HEK293T (cell line): ENCODE measurements at regions not wholly inside any gene's neighbourhood (a gene's known extent, or its start where the extent isn't known, plus 50 kb on each side); places are given as distances from the start of the nearest gene placed in this dataset.

Source experiments
- CTCF ChIA-PET: fragments of 350-600 bp; formaldehyde crosslinking; extraction: SDS; loops from one replicate; lab custom pipeline; 2021; ENCODE audit warnings: antibody characterized with exemption, inconsistent platforms; lab: Yijun Ruan, JAX
- POLR2A ChIA-PET: fragments of 350-600 bp; formaldehyde crosslinking; extraction: SDS; loops from one replicate; lab custom pipeline; 2020; ENCODE audit warnings: antibody characterized with exemption, inconsistent platforms; lab: Yijun Ruan, JAX
- DNase-seq: peaks from one replicate; pipeline ENCODE4 v3.0.0; 2012; ENCODE audit warnings: mixed read lengths; ENCODE audit errors: extremely low spot score
- ARNT ChIP-seq: fragments of 450-650 bp; IDR thresholded peaks from 2 replicates; pipeline ENCODE4 v1.6.1; 2017; ENCODE audit warnings: mild to moderate bottlenecking
- BHLHE40 ChIP-seq: fragments of 450-650 bp; IDR thresholded peaks from 2 replicates; pipeline ENCODE4 v1.6.1; 2016; ENCODE audit warnings: mild to moderate bottlenecking, moderate library complexity, borderline replicate concordance
- CTBP1 ChIP-seq: fragments of 450-650 bp; IDR thresholded peaks from 2 replicates; pipeline ENCODE4 v1.6.1; 2016; ENCODE audit warnings: borderline replicate concordance
- ELF4 ChIP-seq: fragments of 450-650 bp; IDR thresholded peaks from 2 replicates; pipeline ENCODE4 v1.6.1; 2017; ENCODE audit warnings: antibody characterized with exemption
- FOXA1 ChIP-seq: fragments of 450-650 bp; IDR thresholded peaks from 2 replicates; pipeline ENCODE4 v1.6.1; 2016; ENCODE audit warnings: mild to moderate bottlenecking
- FOXK2 ChIP-seq: fragments of 450-650 bp; IDR thresholded peaks from 2 replicates; pipeline ENCODE4 v1.6.1; 2016; ENCODE audit warnings: mild to moderate bottlenecking
- FOXM1 ChIP-seq: fragments of 450-650 bp; IDR thresholded peaks from 2 replicates; pipeline ENCODE4 v1.6.1; 2017; ENCODE audit warnings: mild to moderate bottlenecking, borderline replicate concordance
- HDGF ChIP-seq: fragments of 450-650 bp; IDR thresholded peaks from 2 replicates; pipeline ENCODE4 v1.6.1; 2017; ENCODE audit warnings: antibody characterized with exemption, borderline replicate concordance
- L3MBTL2 ChIP-seq: fragments of 450-650 bp; conservative IDR thresholded peaks from 2 replicates; pipeline ENCODE4 v1.6.1; 2016; ENCODE audit warnings: mild to moderate bottlenecking
- LEF1 ChIP-seq: fragments of 450-650 bp; IDR thresholded peaks from 2 replicates; pipeline ENCODE4 v1.6.1; 2017; ENCODE audit warnings: mild to moderate bottlenecking, borderline replicate concordance
- NFRKB ChIP-seq: fragments of 450-650 bp; IDR thresholded peaks from 2 replicates; pipeline ENCODE4 v1.6.1; 2016; ENCODE audit warnings: mild to moderate bottlenecking, moderate library complexity
- PKNOX1 ChIP-seq: fragments of 450-650 bp; IDR thresholded peaks from 2 replicates; pipeline ENCODE4 v1.6.1; 2016
- SP1 ChIP-seq: fragments of 450-650 bp; IDR thresholded peaks from 2 replicates; pipeline ENCODE4 v1.6.1; 2017
- SUZ12 ChIP-seq: fragments of 450-650 bp; IDR thresholded peaks from 2 replicates; pipeline ENCODE4 v1.6.1; 2016; ENCODE audit warnings: mild to moderate bottlenecking
- TARDBP ChIP-seq: fragments of 450-650 bp; IDR thresholded peaks from 2 replicates; pipeline ENCODE4 v1.6.1; 2016
- ZNF384 ChIP-seq: fragments of 450-650 bp; IDR thresholded peaks from 2 replicates; pipeline ENCODE4 v1.6.1; 2016

- ChIA-PET CTCF (no interaction called here), POLR2A (no interaction called here)
- no peak for DNase-seq
These were observed 372.9 kb upstream of the NFIA start for GRCh38 chr1:60709426-60709825.

GRCh38 chr1:60705026-60705425 is 377.3 kb upstream of the NFIA start:
- DNase-seq = no peak
- CTCF ChIA-PET = no interaction called here
- no peak for TF ChIP-seq ARNT
- TF ChIP-seq FOXM1 = no peak
- POLR2A ChIA-PET = no interaction called here

More at GRCh38 chr1:60709426-60709825, 372.9 kb upstream of the NFIA start:
- TF ChIP-seq NFRKB (no peak), TARDBP (no peak)

- POLR2A ChIA-PET = no interaction called here
- CTCF ChIA-PET = no interaction called here
- DNase-seq = no peak
- no peak for TF ChIP-seq NFRKB
- TF ChIP-seq FOXM1 = no peak
- TF ChIP-seq HDGF = no peak
- no peak for TF ChIP-seq ZNF384
- no peak for TF ChIP-seq CTBP1
- TF ChIP-seq BHLHE40 = no peak
- TF ChIP-seq FOXA1 = no peak
- no peak for TF ChIP-seq ARNT
- TF ChIP-seq SP1 = no peak
- TF ChIP-seq TARDBP = no peak
- no peak for TF ChIP-seq LEF1
- TF ChIP-seq ELF4 = no peak
- TF ChIP-seq L3MBTL2 = no peak
- no peak for TF ChIP-seq FOXK2
- no peak for TF ChIP-seq PKNOX1
- TF ChIP-seq SUZ12 = no peak
These were observed 379.2 kb upstream of the NFIA start for GRCh38 chr1:60703155-60703554.

DNA sequence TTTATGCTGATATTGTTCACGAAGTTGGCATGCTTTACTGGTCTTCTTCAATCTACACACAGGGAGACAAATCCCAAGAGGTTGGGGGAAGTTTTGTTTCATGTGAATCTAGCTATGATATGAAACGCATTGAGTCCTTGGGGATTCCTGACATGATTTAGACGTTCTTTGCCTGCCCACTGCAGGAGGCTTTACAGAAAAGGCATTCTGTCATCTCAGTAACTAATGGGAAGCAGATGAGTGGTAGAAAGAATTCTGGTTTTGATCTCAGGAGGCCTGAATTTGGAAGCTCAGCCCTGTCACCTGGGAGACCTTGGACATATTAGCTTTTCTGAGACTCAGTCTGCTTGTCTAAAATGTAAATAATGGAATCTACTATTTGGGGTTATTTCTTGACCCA is 383.0 kb upstream of the NFIA start:
- ChIA-PET CTCF (no interaction called here), POLR2A (no interaction called here)
- no peak for DNase-seq

DNA sequence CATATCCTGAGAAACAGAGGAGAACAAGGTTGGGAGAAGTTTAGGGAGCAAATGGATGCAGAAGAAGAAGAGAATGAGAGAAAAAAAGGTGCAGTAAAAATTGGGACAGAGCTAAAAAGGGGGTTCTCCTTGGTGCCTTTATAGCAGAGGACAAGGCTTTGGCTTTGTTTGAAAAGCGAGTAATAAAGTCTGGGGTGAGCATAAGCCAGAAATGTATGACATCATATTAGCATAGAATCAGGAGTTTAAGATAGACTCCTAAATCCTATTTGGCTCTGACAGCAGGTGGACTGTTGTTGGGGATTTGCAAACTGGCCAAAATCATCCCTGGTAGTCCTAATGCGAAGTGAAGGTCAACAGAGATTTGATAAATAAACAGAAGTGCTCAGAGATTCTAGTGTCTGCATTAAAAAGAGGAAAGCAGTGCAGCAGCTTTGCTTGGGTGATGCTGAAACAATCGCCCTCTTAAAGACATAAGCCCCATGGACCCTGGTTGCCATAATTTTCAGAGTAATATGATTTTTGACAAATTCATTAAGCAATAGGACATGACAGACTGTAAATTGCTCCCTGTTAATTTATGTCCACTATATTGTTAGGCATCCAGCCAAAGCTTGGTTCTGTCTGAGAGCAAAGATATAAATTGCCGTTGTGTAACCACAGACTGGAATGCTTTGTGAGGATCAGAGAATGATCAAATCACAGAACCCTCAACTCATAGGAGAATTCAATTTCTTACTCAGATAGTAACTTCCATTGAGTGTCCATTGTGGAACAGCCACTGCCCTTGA is 385.0 kb upstream of the NFIA start:
- no peak for TF ChIP-seq ZNF384
- TF ChIP-seq FOXM1 = no peak
- no peak for TF ChIP-seq BHLHE40
- no peak for TF ChIP-seq CTBP1
- no peak for TF ChIP-seq LEF1
- no peak for TF ChIP-seq FOXK2
- TF ChIP-seq NFRKB = no peak
- no peak for TF ChIP-seq FOXA1
- no peak for TF ChIP-seq HDGF
- no peak for TF ChIP-seq TARDBP
- no peak for TF ChIP-seq L3MBTL2
- TF ChIP-seq SUZ12 = no peak
- no peak for TF ChIP-seq PKNOX1
- TF ChIP-seq ARNT = no peak
- no peak for TF ChIP-seq ELF4
- TF ChIP-seq SP1 = no peak
- ChIA-PET POLR2A (no interaction called here), CTCF (no interaction called here)
- DNase-seq = no peak

More for the DNA sequence above, 383.0 kb upstream of the NFIA start:
- TF ChIP-seq LEF1 (no peak), NFRKB (no peak)

DNA sequence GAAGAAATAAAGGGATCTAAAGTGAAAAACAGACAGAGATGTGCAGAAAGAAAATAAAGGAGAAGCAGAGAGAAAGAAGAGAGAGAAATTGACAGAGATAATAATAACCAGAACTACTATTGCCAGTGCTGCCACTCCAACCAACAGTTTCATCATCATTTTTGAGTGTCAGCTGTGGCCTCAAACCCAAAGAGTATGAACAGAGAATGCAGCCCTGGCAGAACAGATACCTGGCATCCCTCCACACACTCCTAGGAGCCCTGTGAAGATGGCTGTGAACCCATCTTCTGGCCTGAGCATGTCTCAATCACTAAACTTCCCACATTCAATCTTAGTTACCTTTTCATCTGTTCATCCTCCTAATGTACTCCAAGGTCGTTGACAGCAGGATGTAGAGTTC is 385.8 kb upstream of the NFIA start:
- TF ChIP-seq PKNOX1 (no peak), SUZ12 (no peak), TARDBP (no peak), ARNT (no peak), LEF1 (no peak)
- ChIA-PET CTCF (no interaction called here), POLR2A (no interaction called here)
- no peak for DNase-seq

GRCh38 chr1:60695716-60696171 is 386.6 kb upstream of the NFIA start:
- no peak for DNase-seq
- ChIA-PET POLR2A (no interaction called here), CTCF (no interaction called here)
- TF ChIP-seq SUZ12 = no peak
- TF ChIP-seq FOXM1 = no peak
- TF ChIP-seq SP1 = no peak
- TF ChIP-seq CTBP1 = no peak
- no peak for TF ChIP-seq ELF4
